HG03060 (cell line): ENCODE measurements at regions not wholly inside any gene's neighbourhood (a gene's known extent, or its start where the extent isn't known, plus 50 kb on each side); places are given as distances from the start of the nearest gene placed in this dataset.

Experiments
- ATAC-seq: cut with Tn5 transposase; IDR thresholded peaks from one replicate; pipeline ENCODE4 v1.9.1; 2021; ENCODE audit warnings: low read depth, moderate number of reproducible peaks; ENCODE audit not compliant: unreplicated experiment

- no peak for ATAC-seq
These were observed 395.7 kb downstream of the TLE1 start for GRCh38 chr9:81293651-81294050.

GRCh38 chr9:81292056-81292805, 397.1 kb downstream of the TLE1 start:
- ATAC-seq = no peak

DNA sequence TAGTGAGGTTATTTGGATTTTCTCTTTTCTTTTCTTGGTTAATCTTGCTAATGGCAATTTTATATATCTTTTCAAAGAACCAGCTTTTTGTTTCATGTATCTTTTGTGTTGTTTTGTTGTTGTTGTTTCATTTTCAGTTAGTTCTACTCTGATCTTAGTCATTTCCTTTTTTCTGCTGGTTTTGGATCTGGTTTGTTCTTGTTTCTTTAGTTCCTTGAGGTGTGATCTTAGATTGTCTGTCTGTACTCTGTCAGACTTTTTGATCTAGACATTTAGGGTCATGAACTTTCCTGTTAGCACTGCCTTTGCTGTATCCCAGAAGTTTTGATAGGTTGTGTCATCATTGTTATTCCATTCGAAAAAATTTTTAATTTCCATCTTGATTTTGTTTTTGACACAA, 399.7 kb downstream of the TLE1 start:
- no peak for ATAC-seq

DNA sequence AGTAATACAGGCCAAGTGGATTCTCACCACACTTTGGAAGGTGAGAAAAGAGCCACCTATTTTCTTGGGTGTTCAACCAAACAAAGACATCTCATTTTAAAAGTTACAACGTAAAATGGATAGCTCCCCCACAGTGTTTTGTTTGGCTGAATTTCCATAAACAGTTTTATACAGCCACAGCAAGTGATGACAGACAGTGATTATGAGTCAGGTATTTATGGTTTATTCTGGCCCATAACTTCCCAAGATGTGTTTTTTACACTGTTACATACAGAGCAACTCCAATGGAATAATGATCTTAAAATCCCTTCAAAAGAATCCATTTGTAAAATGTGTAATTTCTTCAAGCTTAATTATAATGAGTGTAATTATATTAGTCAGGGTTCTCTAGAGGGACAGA, 421.3 kb downstream of the TLE1 start:
- ATAC-seq = no peak

GRCh38 chr9:81266674-81267073, 422.7 kb downstream of the TLE1 start:
- no peak for ATAC-seq

- ATAC-seq = no peak
These were observed 423.3 kb downstream of the TLE1 start for GRCh38 chr9:81266086-81266485.

DNA sequence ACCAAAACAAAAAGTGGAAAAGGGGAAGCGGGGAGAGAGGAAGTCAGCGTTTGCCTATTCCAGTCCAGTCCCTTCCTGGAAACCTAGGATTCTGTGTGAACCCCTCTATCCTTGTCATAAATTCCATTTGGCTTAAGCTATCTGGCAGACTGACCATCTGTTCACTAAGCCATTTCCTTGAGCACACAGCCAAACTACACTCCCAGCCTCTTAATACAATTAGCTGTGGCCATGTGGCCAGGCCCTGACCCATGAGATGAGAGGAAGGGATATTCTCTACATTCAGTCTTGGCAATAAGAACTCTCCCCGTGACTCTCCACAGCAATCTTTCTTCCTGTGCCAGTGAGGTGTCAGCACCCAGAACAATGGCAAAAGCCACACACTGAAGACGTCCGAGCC, 424.8 kb downstream of the TLE1 start:
- no peak for ATAC-seq

GRCh38 chr9:81259896-81260295, 429.5 kb downstream of the TLE1 start:
- no peak for ATAC-seq

- no peak for ATAC-seq
These were observed 433.0 kb downstream of the TLE1 start for GRCh38 chr9:81256368-81256767.

DNA sequence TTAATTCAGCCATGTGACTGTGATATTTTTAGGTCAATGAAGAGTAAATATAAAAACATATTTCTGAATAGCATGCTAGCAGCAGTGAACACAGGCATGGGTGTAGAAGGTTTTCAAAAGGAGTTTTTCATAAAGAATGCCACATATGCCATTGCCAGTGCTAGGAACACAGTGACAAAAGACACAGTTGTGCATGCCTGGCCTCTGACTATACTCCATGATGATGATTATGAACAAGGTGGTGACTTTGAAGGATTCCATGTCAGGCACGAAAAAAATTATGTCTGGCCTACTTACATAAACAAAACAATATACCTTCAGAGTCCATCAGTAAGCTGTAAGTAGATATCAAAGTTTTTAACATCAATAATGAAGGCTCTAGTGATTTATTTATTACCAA, 438.7 kb downstream of the TLE1 start:
- ATAC-seq = no peak

GRCh38 chr9:81250041-81250440, 439.3 kb downstream of the TLE1 start:
- no peak for ATAC-seq

DNA sequence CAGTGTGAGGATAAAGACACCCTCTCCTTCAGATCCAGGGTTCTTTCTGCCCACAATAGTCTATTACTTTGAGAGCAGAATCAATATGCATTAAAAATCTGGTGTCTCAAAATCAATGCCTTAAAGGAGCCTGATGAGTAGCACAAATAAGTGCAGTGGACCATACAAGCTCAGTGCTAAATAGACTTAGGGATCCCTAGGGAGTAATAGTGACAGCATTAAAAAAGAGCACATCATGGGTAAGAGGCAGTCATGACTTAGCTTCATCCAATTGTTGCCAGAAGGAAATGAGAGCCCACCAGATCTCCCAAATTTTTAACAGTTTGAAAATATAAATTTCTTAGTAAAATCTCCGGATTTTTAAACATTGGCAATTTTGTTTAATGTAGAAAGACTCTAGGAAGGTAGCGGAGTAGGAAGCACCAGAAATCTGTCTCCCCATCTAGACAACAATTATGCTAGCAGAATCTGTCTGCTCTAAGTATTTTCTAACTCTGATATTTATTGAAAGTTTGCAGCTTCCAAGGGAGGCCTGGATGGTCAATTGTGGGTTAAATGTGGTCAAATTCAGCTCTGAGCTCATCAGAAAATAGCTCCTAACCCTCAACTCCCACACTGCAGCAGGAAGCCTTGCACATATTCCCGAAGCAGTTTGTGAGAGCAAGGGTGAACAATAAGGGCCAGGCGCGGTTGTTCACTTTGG, 443.9 kb downstream of the TLE1 start:
- ATAC-seq = no peak

GRCh38 chr9:81244631-81245030, 444.7 kb downstream of the TLE1 start:
- no peak for ATAC-seq

- no peak for ATAC-seq
These were observed 446.5 kb downstream of the TLE1 start for GRCh38 chr9:81242866-81243265.

DNA sequence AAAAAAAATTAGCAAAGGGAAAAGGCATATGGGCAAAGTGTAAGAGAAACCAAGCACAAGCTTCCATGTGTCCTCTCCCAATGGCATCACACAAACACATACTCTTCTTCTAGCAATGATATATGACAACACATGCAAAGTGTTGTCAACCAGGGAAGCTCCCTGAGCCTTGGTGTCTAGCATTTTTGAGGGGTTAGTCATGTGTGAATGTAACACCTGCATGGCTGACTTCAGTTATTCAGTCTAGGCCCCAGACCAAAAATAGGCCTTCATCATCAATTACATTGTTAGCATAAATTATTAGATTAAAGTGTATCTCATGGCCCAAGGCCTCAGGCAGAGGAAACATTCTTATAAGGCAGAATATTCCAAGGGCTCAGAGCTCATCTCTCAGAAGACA, 450.0 kb downstream of the TLE1 start:
- no peak for ATAC-seq

GRCh38 chr9:81237565-81238231, 451.6 kb downstream of the TLE1 start:
- ATAC-seq = no peak

GRCh38 chr9:81234924-81235610, 454.3 kb downstream of the TLE1 start:
- no peak for ATAC-seq

DNA sequence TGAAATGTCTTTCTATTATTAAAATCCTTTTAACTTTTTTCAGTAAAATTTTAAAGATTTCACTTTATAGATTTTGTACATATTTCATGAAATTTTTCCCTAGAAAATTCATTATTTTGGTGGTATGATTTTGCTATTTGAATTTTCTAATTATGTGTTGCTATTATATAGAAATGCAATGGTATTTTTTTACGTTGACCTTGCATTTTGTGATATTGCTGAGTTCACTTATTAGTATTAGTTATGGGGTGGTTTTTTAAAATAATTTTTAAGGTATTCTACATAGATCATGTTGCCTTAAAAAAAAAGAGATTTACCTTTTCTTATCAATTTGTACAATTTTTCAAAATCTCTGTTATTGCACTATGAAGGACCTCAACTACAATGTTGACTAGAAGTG, 458.3 kb downstream of the TLE1 start:
- ATAC-seq = no peak

DNA sequence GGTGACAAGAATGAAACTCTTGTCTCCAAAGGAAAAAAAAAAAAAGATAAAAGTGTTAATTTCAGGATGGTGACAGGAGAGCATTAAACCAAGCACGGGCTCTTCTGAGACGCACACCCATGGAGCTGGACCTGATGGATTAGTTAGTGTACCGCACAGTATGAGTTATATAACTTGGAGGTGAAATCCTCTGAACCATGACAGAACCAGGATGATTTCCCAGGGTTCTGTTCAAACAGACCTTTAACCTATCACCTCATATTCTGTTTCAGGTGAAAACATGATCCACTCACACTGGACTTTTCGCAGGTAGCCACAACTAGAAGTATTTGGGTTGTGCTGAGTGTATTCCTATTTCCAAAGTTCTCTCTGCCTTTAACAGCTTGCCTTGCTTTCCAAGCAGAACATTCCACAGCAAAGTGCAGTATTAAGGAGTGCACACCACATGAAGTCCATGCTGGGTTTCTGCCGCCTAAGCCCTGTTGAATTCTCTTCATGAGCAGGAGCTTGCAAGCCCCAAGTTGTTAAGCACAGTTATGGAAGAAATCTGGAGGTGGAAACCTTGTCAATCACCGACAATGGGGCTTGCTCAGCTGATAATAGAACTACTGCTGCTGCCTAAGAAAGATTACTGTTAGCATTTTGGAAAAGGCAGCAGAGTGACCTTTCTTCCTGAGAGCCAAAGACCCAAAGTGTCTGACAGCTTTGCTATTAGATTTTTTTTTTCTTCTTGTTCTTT, 461.7 kb downstream of the TLE1 start:
- ATAC-seq = no peak

DNA sequence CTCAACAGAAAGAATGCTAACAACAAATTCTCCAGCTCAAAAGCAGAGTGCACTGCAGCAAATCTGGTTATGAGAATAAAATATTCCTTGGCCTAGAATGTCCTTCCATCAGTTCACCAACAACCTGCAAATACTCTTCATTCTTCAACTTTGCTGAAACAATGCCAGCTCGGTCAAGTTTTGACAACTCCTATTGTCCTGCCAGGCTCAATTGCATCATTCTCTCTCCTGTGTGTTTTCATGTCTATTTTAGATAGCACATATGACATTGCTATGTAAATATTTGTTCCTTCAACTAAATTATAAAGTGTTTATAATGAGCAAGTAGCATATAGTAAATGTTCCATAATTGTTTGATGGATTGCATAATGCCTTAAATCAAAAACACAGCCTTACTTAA, 463.8 kb downstream of the TLE1 start:
- no peak for ATAC-seq
